ENCODE measurements at regions not wholly inside any gene's neighbourhood (a gene's known extent, or its start where the extent isn't known, plus 50 kb on each side); places are given as distances from the start of the nearest gene placed in this dataset.

- Histone ChIP-seq H3K36me3 (ENCODE audit: control insufficient read depth, insufficient read depth, low read length) (no peaks in the 10 kb centered on the region), H3K4me1 (ENCODE audit: control insufficient read depth, insufficient read depth, low read length) (peaks cover 7% of the 10 kb centered on the region), H3K27me3 (ENCODE audit: control insufficient read depth, insufficient read depth, low read length, poor library complexity, severe bottlenecking) (no peaks in the 10 kb centered on the region), H3K9ac (ENCODE audit: extremely low read depth, low read length, poor library complexity, severe bottlenecking) (no peak overlapping the region), H3K27ac (ENCODE audit: low read depth, low read length) (no peak overlapping the region), H3K9me3 (ENCODE audit: control insufficient read depth, low read length) (no peaks in the 10 kb centered on the region), H3K4me3 (ENCODE audit: low read length) (no peak overlapping the region)
- 87 to 94% methylated on average over 3 to 5 of the region's 5 CpGs for WGBS, 2 experiments (ENCODE audit: insufficient coverage in 1 of 2, insufficient read length in 1 of 2)
- TF ChIP-seq CTCF (conservative IDR thresholded peaks at IDR 0.05), result no peak
- Mint-ChIP-seq H3K27ac (no peak overlapping the region), H3K4me1 (peaks cover 54% of the 10 kb centered on the region), H3K9me3 (no peaks in the 10 kb centered on the region), H3K4me3 (no peak overlapping the region), H3K36me3 (ENCODE audit: low read depth) (no peaks in the 10 kb centered on the region), H3K27me3 (ENCODE audit: insufficient read depth) (no peaks in the 10 kb centered on the region)
- no peak for DNase-seq
Observed at GRCh38 chr3:72412340-72412956, 435.8 kb downstream of the SHQ1 start.

- H3K4me1 Mint-ChIP-seq, result peaks cover 59% of the 10 kb centered on the region
- H3K4me3 Mint-ChIP-seq, result no peak overlapping the region
- no peaks in the 10 kb centered on the region for H3K27me3 Mint-ChIP-seq (ENCODE audit: insufficient read depth)
Observed at GRCh38 chr3:72411843-72412242, 436.4 kb downstream of the SHQ1 start.

GRCh38 chr3:72411126-72411525, 437.1 kb downstream of the SHQ1 start:
- Mint-ChIP-seq H3K4me3 (no peak overlapping the region), H3K27me3 (ENCODE audit: insufficient read depth) (no peaks in the 10 kb centered on the region), H3K4me1 (peaks cover 63% of the 10 kb centered on the region), H3K27ac (no peak overlapping the region), H3K36me3 (ENCODE audit: low read depth) (no peaks in the 10 kb centered on the region), H3K9me3 (no peaks in the 10 kb centered on the region)
- no peak for DNase-seq
- H3K36me3 ChIP-seq (ENCODE audit: control insufficient read depth, insufficient read depth, low read length), result no peaks in the 10 kb centered on the region
- H3K27me3 ChIP-seq (ENCODE audit: control insufficient read depth, insufficient read depth, low read length, poor library complexity, severe bottlenecking), result no peaks in the 10 kb centered on the region
- H3K4me3 ChIP-seq (ENCODE audit: low read length), result no peak overlapping the region
- H3K9ac ChIP-seq (ENCODE audit: extremely low read depth, low read length, poor library complexity, severe bottlenecking), result no peak overlapping the region
- H3K4me1 ChIP-seq (ENCODE audit: control insufficient read depth, insufficient read depth, low read length), result peaks cover 19% of the 10 kb centered on the region
- H3K9me3 ChIP-seq (ENCODE audit: control insufficient read depth, low read length), result no peaks in the 10 kb centered on the region
- H3K27ac ChIP-seq (ENCODE audit: low read depth, low read length), result no peak overlapping the region
- 93 to 97% methylated on average over 2 of the region's 2 CpGs for WGBS, 2 experiments (ENCODE audit: insufficient coverage in 1 of 2, insufficient read length in 1 of 2)
- no peak for TF ChIP-seq CTCF (conservative IDR thresholded peaks at IDR 0.05)

More at GRCh38 chr3:72411843-72412242, 436.4 kb downstream of the SHQ1 start:
- H3K36me3 Mint-ChIP-seq (ENCODE audit: low read depth), result no peaks in the 10 kb centered on the region
- Histone ChIP-seq H3K4me1 (ENCODE audit: control insufficient read depth, insufficient read depth, low read length) (peaks cover 12% of the 10 kb centered on the region), H3K9ac (ENCODE audit: extremely low read depth, low read length, poor library complexity, severe bottlenecking) (no peak overlapping the region), H3K9me3 (ENCODE audit: control insufficient read depth, low read length) (no peaks in the 10 kb centered on the region), H3K27me3 (ENCODE audit: control insufficient read depth, insufficient read depth, low read length, poor library complexity, severe bottlenecking) (no peaks in the 10 kb centered on the region), H3K36me3 (ENCODE audit: control insufficient read depth, insufficient read depth, low read length) (no peaks in the 10 kb centered on the region), H3K4me3 (ENCODE audit: low read length) (no peak overlapping the region), H3K27ac (ENCODE audit: low read depth, low read length) (no peak overlapping the region)
- WGBS, 2 experiments (ENCODE audit: insufficient coverage in 1 of 2, insufficient read length in 1 of 2), result no CpG with 5 or more reads among the region's 1 CpG
- H3K9me3 Mint-ChIP-seq, result no peaks in the 10 kb centered on the region
- no peak overlapping the region for H3K27ac Mint-ChIP-seq
- TF ChIP-seq CTCF (conservative IDR thresholded peaks at IDR 0.05), result no peak
- no peak for DNase-seq
